NB4 (cell line): ENCODE measurements at regions not wholly inside any gene's neighbourhood (a gene's known extent, or its start where the extent isn't known, plus 50 kb on each side); places are given as distances from the start of the nearest gene placed in this dataset.

ENCODE experiments used
- DNase-seq: peaks from one replicate; pipeline ENCODE4 v3.0.0; 2010; ENCODE audit warnings: low read depth
- H3K4me3 ChIP-seq: one replicate; pipeline ENCODE4 v1.5.1; 2011; ENCODE audit warnings: mild to moderate bottlenecking, low read depth, low read length, moderate library complexity
- MYC ChIP-seq: IDR thresholded peaks from 2 replicates; pipeline ENCODE4 v1.6.1; 2011; ENCODE audit warnings: low read depth, low read length
- POLR2A ChIP-seq: IDR thresholded peaks from 2 replicates; pipeline ENCODE4 v1.6.1; 2011; ENCODE audit warnings: mild to moderate bottlenecking; ENCODE audit not compliant: insufficient read length; ENCODE audit errors: extremely low read depth
- TF ChIP-seq, protein P1 (sequence below): IDR thresholded peaks from one replicate; pipeline ENCODE4 v1.5.1; 2012; ENCODE audit warnings: low read depth, low read length
- TF ChIP-seq, protein P2 (sequence below): IDR thresholded peaks from 2 replicates; pipeline ENCODE4 v1.6.1; 2011; ENCODE audit warnings: low read depth, low read length

DNA sequence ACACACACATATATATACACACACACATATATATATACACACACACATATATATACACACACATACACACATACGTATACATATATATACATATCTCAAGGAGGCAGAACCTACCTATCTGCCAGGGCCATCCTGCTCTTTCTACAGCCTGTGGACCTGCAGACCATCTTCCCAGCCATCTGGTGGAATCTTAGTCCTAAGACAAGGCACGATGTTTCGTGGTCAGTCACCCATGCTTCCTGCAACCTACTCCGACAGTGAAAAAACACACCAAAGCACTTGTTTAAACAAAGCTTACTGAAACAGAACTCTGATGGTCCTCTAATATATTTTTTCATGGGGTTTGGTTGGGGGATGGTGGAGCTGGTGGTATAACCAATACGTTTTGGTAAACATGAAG, 164.2 kb upstream of the ZNF521 start:
- TF ChIP-seq, protein P1, sequence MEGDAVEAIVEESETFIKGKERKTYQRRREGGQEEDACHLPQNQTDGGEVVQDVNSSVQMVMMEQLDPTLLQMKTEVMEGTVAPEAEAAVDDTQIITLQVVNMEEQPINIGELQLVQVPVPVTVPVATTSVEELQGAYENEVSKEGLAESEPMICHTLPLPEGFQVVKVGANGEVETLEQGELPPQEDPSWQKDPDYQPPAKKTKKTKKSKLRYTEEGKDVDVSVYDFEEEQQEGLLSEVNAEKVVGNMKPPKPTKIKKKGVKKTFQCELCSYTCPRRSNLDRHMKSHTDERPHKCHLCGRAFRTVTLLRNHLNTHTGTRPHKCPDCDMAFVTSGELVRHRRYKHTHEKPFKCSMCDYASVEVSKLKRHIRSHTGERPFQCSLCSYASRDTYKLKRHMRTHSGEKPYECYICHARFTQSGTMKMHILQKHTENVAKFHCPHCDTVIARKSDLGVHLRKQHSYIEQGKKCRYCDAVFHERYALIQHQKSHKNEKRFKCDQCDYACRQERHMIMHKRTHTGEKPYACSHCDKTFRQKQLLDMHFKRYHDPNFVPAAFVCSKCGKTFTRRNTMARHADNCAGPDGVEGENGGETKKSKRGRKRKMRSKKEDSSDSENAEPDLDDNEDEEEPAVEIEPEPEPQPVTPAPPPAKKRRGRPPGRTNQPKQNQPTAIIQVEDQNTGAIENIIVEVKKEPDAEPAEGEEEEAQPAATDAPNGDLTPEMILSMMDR, result no peak
- TF ChIP-seq, protein P2, sequence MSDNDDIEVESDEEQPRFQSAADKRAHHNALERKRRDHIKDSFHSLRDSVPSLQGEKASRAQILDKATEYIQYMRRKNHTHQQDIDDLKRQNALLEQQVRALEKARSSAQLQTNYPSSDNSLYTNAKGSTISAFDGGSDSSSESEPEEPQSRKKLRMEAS, result no peak
- TF ChIP-seq MYC (no peak), POLR2A (no peak)
- no peak for DNase-seq
- no peak overlapping the region for H3K4me3 ChIP-seq

DNA sequence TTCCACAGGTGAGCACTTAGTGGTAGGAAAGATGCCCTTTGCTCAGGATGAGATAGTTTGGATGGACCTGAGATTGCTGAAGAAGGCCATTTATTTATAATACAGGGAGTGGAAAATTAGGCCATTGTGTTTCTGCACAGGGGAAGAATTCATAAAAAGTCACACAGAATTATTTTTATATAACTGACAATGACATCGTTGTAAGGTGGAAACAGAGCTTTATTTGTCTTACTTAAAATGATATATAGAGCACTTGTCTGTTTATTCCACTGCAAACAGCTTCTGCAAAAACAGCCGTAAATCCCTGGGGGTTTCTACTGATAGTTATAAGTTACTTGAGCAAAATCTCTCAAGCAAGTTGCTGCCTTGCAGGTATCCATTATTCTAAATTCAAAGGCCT, 158.1 kb upstream of the ZNF521 start:
- no peak overlapping the region for H3K4me3 ChIP-seq
- no peak for TF ChIP-seq MYC
- TF ChIP-seq, protein P1, result no peak
- peak; percentile 1 for DNase-seq

DNA sequence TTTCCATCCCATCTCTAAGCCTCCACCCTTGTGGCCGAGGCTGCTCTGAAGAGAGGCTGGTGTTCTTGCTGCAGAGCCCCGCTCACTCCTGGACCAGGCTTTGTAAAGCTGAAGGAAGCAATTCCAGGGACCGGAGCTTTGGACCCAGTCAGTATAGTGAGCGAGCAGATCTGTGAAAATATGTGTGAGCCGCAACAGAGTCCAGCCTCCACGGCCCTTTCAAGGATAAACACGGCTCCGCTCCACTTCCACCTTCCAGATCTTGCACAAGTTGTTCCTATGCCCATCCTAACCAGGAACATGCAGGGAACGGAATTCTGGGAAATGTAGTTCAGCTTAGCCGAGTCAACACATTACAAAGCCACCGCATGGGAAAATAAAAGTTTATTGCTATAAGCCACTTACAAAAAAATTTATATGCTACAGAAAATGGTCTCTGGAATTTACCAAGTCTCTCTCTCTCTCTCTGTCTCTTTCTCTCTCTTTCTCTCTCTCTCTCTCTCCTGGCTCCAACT, 151.7 kb upstream of the ZNF521 start:
- H3K4me3 ChIP-seq, result no peak overlapping the region
- DNase-seq, result peak; percentile 2
- TF ChIP-seq, protein P1, result no peak
- TF ChIP-seq POLR2A, result no peak
- no peak for TF ChIP-seq MYC
- TF ChIP-seq, protein P2, result no peak

DNA sequence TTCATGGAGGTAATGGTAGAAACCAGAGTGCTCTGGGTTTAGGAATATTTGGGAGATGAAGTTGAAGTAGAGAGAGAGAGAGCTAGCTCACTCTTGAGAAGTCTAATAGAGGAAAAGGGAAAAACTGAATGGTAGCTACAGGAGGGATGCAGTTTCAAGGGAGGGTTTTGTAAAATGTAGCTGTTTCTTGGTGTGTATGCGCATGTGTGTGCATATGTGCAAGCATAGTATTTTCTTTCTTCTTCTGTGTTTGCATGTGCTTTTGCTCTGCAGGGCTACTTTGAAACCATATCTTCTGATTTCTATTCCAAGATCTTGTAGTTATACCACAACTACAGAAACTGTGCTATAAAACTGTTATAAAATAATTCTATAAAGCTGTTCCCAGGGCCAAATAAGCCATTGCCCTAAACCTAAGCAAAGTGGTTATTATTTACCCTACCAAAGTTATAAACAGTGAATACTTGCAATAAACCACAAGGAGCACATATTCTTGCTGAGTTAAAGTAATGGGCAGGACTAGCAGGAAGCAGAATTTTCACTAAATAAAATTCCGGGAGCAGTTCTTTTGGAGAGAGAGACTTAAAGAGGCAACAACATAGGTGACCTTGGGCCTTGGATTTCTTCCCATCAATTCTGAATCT, 145.3 kb upstream of the ZNF521 start:
- TF ChIP-seq POLR2A (no peak), MYC (no peak)
- TF ChIP-seq, protein P2, result no peak
- TF ChIP-seq, protein P1, result no peak
- no peak for DNase-seq
- H3K4me3 ChIP-seq, result no peak overlapping the region

DNA sequence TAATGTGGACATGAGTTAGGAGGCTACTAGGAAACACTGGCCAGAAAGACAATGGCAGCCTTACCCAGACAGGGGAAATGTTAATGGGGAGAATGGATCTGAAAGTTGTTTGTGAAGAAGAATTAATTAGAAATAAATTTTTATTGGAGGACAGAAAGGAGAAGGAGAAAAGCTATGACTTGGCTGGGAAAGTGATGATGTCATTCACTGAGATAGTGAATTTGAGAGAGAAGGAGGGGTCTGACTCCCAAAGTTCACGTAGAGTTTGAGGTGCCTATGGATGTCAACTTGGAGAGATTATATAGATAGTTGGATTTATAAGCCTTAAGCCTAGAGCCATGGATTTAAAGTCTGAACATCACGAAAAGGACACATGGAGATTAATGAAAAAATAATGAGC, 144.6 kb upstream of the ZNF521 start:
- no peak overlapping the region for H3K4me3 ChIP-seq
- no peak for DNase-seq
- TF ChIP-seq MYC (no peak), POLR2A (no peak)
- TF ChIP-seq, protein P2, result no peak
- TF ChIP-seq, protein P1, result no peak

DNA sequence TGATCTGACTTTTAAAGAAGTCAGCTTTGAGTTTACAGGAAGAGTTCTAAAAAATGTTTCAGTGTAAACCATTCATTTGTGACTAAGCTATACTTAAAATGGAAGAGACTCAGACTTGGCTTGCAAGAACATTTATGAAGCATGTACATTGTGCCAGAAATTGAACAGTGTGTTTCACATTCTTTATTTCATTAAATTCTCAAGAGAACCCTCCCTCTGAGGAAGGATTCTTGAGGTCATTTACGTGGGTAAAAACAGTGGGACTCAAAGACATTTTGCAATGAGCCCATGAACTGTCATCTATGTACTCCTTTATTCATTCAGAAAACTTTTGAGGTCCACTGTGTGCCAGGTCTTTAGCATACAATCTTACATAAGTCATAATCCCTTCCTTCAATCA, 143.6 kb upstream of the ZNF521 start:
- no peak overlapping the region for H3K4me3 ChIP-seq
- TF ChIP-seq POLR2A, result no peak
- TF ChIP-seq, protein P2, result no peak
- no peak for TF ChIP-seq MYC
- TF ChIP-seq, protein P1, result no peak
- DNase-seq, result no peak
